GM19035 (cell line): ENCODE measurements at regions not wholly inside any gene's neighbourhood (a gene's known extent, or its start where the extent isn't known, plus 50 kb on each side); places are given as distances from the start of the nearest gene placed in this dataset.
"Not testable (repeated sequence)": the region's sequence is repeated elsewhere in the genome, so short reads cannot be mapped to it uniquely, and the experiment has no call there.

Experiments used
- ATAC-seq: cut with Tn5 transposase; IDR thresholded peaks from one replicate; pipeline ENCODE4 v1.9.1; 2021; ENCODE audit not compliant: unreplicated experiment

DNA sequence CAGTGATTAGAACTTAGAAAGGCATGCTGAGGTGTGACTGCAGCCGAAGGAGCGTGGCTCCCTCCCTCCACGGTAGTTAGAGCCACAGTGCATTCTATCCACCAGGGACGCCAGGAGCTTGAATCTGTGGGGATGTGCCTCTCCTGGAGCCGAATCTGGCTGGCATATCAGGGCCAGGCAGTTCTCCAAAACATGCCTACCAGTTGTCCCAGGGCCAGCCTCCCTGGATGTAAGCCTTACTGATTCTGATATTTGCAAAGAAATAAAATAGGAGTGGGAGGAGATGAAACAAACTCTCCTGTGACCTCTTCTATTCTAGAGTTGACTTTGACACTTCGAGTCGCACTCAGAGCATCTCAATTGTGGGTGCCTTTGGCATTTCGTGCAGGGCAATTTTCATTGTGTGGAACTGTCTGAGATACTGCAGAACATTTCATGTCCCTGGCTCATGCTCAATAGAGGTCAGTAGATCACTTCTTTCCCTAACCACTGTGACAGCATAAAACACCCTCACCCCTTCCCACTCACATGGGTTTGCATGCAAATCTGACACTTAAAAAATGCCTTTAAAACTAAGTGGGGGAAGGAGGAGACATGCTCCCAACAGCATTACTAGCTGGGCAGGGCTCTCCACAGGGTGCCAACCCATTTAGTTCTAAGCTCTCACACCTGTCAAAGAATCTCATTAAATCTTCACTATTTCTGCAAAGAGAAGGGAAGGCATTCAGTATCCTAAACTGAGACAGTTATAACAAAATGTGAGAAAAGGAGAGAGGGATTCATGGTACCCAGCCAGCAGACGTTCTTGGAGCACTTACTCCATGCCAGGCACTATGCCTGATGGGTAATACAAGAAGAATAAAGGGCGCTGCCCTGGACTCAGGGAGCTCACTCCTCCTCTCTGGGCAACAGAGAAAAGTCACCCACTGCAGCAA, 378.9 kb downstream of the PREX1 start:
- ATAC-seq = no peak

DNA sequence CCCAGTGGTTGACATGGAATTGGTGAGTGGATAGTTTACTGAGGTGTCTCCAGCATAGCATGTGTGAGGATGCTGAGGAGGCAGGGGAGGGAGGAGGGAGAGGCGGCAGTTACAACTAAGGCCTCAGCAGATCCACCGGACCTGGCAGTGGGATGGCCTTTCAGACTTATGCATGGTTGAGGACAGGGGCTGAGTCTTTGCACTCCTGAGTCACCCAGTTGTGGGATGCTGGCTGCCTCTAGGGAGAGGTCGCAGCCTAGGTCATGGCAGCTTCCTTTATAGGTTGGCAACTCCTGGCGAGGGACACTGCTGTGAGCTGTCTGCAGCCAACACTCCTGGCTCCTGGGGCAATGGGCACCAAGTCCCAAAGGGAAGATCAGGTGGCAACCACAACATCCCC, 380.3 kb downstream of the PREX1 start:
- no peak for ATAC-seq

DNA sequence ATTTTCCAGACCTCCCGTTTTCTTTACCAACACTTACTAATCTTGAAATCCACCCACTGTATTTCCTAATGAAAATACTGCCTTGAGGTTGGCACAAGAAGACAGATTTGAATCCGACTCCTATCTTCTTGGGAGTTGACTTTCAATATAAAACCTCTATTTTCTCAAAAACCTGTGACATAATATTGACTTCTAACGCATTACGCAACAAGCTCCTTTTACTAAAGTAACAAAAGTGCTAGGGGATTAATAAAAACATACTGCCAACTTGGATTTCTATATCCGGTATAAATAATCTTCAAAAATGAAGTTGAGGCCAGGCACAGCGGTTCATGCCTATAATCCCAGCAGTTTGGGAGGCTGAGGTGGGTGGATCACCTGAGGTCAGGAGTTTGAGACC, 382.0 kb downstream of the PREX1 start:
- ATAC-seq = no peak

DNA sequence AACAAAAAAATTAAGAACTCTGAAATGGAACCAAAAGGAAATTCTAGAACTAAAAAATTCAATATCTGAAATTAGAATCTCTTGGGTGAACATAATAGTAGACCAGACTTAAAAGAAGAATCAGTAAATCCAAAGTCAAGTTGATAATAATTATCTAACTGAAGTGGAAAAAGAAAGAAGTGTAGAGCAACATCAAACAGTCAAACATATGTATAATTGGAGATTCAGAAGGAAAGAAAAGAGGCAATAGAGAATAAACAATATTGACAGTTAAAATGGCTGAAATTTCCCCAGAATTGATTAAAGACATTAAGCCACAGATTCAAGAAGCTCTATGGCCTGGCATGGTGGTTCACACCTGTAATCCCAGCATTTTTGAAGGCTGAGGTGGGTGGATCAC, 383.6 kb downstream of the PREX1 start:
- ATAC-seq = no peak

DNA sequence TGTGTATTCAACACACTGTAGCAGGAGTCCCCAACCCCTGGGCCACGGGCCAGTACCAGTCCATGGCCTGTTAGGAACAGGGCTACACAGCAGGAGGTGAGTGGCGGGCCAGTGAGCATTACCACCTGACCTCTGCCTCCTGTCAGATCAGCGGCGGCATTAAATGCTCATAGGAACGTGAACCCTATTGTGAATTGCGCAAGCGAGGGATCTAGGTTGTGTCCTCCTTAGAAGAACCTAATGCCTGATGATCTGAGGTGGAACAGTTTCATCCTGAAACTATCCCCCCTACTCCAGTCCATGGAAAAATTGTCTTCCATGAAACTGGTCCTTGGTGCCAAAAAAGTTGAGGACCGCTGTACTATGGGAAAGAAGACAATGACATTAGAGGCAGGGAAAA, 386.9 kb downstream of the PREX1 start:
- no peak for ATAC-seq

DNA sequence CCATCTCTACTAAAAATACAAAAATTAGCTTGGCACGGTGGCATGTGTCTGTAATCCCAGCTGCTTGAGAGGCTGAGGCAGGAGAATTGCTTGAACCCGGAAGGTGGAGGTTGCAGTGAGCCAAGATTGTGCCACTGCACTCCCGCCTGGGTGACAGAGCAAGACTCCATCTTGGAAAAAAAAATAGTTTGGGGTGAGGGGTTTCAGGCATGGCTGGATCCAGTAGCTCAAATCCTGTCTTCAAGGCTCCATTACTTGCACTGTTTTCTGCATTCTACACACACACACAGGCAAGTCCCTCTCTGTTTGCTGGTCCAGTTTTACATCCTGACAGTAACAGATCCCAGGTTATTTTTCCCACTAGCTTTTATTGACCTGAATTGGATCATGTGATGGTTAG, 387.5 kb downstream of the PREX1 start:
- ATAC-seq = not testable (repeated sequence)

DNA sequence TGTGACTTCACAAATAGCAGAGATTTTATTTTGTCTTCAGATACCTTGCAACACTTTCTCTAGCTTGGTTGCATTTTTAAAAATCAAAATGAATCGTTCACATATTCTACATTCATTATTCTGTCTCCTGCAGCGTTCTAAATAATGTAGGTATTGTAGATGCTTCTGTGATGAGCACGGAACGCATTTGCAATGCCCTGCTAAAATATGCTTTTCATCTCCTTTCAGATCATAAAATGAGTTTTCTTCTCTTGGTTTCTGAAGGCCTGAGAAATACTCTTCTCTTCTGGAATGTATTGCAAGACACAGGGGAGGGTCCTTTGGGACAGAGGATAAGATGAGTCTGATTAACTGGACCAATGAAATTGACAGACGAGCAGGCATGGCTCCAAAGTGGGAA, 390.7 kb downstream of the PREX1 start:
- no peak for ATAC-seq

DNA sequence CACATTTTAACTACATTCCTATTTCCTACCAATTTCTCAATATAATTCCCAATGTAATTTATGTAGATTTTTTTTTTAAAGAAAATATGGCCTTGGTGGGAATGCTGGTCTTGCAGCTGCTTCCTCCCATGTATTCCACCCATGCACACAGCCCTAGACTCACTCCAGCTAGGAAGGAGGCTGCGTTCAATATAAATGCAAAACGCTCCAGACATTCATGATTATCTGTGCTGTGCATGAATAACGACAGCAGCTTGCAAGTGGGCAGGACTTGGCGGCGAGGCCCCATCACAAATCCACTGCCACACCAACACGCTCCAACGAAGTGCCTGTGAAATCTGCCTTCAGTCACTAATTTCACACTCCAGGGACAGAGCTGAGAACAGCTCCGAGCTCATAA, 391.2 kb downstream of the PREX1 start:
- not testable (repeated sequence) for ATAC-seq

DNA sequence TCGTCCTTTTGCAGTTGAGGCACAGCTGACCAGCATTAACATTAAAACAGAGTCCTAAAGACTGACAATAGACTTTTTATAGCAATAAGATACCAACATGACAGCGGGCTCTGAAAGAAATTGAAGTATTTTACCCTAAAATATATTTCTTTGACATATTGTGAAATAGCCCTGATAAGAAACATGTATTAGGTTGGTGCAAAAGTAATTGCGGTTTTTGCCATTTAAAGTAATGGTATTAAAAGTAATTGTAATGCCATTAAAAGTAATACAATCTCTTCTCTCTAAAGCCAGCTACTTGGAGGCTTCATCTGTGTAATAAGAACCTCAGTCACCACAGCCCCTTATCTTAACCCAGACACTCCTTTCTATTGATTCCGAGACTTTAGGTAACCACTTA, 394.6 kb downstream of the PREX1 start:
- no peak for ATAC-seq

DNA sequence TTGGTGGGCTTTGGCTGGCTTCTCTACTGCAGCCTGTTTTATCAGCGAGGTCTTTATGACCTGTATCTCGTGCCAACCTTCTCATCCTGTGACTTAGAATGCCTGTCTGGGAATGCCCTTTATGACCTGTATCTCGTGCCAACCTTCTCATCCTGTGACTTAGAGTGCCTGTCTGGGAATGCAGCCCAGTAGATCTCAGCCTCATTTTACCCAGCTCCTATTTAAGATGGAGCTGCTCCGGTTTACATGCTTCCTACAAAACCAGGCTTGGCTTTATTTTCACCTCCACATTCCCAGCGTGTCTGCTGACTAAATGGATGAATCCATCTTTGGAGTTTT, 395.3 kb downstream of the PREX1 start:
- no peak for ATAC-seq

DNA sequence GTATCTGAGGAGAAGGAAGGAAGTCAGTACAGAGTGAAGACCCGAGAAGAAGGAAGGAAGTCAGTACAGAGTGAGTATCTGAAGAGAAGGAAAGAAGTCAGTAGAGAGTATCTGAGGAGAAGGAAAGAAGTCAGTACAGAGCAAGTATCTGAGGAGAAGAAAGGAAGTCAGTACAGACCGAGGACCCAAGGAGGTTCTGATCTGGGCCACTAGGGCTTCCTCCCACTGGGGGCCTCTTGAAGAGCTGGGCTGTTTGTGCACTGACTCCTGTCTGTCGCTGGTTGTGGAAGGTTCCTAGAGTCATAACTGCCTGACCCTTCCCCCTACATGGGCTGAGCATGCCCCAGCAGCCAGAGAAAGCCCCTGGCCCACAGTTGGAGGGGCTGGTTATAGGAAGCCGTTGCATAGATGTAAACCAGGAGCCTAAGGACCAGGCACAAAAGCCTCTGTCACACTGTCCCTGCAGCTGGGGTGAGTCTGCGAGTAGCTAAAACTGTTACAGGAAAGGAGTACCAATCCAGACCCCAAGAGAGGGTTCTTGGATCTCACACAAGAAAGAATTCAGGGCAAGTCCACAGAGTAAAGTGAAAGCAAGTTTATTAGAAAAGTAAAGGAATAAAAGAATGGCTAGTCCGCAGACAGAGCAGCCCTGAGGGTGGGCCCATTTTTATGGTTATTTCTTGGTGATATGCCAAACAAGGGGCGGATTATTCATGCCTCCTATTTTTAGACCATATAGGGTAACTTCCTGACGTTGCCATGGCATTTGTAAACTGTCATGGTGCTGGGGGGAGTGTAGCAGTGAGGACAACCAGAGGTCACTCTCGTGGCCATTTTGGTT, 395.9 kb downstream of the PREX1 start:
- ATAC-seq = no peak

DNA sequence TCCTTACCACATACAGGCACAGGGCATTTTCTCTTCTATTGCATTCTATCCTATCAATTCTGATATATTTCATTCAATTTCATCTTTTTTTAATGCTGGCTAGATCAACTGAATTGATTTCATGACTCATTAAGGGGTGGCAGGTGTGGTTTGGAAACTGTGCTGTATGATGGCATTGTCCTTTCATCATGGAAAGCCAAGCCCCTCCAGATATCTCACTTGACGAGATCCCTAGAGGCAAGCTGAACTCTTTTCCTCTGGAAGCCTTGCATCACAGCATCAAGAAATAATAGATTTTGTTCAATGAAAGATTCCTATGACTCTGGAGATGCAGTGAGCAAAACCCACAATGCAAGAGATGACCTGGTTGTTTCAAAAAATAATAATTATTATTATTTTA, 401.2 kb downstream of the PREX1 start:
- no peak for ATAC-seq

DNA sequence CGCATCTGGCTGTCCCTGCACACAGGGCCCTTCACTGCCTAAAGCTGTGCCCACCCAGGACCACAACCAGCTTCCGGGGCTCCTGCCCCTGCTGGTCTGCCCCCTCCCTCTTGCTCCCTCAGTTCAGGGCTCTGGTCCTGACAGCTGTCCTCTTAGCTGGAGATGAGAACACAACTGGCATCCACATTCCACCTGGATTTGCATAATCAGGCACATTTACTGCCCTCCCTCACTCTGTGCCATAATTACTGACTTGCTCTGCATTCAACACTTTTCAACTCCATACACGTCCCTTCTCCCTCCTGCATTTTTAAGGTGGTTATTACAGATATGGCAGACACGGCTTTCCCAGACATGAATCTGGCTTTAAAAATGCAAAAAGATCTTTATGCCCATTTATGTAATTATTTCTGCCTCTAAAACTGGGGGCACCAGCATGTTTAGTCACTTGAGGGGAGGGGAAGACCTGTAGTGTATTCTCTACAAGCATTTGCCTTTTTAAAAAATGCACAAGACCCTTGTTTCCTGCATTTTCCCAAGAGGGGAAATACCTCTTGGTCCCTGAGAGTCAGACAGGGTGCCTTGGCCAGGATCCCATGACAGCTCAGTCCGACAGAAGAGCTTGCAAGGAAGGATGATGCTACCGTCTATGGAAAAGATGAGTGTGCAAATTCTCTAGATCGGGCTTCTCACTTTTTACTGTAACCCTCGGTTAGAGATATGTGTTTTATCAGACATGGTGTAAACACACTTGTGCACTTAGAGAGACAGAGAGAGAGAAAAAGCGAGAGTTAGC, 401.8 kb downstream of the PREX1 start:
- no peak for ATAC-seq

DNA sequence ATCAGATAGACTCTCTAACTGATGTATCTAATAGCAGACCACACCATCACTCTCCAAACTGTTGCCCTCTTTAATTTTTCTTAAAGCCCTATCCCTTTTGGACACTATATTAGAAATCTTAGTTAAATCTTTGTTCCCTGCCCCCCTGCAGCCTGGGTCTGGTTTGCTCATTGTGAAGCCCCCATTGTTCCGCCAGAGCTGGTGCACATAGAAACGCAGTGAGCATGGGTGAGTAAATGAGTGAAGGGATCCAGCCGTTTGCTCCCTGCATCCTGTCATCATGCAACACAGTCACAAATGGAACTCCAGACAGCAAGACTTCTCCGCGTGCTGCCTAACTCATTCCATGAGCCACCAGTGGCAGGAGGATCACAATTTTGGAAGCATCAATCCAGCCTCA, 402.5 kb downstream of the PREX1 start:
- ATAC-seq = no peak

DNA sequence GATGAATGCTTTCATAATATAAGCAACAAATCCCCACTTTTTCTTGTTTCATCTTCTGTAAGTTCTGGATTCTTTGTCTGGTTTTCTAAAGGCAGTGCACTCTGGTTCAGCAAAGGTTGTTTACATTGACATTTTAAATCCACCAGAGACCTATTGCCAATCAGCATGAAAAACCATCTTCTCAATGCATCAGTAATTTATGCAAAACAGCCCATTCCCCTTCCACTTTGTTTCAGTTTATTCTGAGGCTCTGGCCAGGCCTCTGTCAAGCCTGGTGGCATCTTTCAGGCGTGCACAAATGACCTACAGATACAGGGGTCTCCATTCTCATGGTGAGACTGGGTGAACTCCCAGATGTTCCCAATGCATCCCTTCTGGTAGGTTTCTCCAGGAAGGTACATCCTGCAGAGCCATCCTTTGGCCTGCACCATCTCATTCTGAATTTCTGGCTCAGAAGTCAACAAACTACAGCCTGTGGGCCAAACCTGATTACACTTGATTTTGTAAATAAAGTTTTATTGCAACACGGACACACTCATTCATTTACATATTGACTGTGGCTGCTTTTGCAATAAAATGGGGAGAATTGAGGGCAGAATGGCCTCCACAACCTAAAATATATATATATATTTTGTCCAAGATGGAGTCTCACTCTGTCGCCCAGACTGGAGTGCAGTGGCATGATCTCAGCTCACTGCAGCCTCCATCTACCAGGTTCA, 405.4 kb downstream of the PREX1 start:
- no peak for ATAC-seq

DNA sequence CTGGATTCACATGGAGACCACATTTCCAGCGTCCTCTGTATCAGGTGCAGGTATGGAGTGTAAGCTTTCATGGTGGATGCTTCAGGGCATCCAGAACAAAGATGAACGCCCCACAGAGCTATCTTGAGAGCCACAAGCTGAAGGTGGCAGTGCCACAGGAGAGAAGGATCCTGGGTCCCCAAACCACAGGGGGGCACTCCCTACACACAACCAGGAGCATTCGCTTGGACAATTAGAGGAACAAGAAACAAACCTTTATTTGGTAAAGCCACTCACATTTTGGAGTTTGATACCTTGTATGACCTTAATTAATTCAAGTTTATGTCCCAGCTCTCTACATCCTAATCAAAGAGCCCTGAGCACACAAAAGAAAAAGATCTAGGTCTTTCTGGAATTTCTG, 406.3 kb downstream of the PREX1 start:
- ATAC-seq = no peak

DNA sequence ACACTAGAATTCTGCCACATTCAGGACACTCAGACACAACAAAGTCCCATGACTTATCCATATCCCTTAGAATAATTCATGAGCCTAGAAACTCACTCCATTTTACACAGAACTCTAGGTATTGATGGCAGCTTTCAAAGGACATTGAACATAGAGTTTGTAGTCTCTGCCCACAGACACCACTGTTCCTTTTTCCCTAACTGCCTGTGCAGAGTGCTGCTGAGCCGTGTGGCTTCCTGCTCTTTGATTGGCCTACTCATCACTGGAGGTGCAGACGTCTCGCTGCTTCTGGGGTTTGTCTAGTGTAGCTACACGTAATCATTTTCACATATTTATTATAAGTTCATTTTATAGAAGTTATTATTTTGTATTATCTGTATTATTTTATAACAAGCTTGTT, 407.6 kb downstream of the PREX1 start:
- no peak for ATAC-seq

DNA sequence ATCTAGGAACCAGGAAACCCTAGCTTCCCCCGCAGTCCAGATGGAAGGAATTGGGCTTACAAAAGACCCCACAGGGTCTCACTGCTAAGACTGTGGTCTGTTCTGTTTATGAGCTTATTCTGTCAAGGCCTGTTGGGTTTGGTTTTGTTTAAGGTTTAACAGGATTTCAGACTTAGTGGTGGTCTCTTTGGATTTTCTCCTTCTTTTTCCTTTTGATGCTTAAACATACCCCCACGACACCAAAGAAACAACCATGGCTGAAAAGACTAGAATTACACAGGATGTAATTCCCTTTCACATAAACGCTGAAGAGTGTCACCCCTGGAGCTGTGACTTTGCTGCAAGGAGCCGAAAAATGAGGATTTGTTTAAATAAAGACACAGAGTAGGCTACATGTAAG, 408.6 kb downstream of the PREX1 start:
- ATAC-seq = no peak

DNA sequence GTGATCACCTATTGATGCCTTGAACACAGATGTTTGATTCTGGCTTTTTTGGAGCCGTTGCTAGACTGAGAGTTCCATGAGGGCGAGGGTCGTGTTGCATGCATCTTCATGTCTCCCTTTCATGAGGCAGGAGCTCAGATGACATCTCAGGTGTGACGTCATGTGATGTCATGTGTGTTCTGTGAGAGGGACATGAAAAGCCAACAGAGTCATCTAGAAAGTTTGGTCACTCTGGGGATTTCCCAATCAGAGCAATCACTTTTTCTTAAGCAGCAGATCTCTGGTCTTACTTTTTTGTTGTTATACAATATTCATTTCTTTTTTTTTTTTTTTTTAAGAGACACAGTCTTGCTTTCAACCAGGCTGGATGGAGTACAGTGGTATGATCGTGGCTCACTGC, 411.8 kb downstream of the PREX1 start:
- no peak for ATAC-seq

DNA sequence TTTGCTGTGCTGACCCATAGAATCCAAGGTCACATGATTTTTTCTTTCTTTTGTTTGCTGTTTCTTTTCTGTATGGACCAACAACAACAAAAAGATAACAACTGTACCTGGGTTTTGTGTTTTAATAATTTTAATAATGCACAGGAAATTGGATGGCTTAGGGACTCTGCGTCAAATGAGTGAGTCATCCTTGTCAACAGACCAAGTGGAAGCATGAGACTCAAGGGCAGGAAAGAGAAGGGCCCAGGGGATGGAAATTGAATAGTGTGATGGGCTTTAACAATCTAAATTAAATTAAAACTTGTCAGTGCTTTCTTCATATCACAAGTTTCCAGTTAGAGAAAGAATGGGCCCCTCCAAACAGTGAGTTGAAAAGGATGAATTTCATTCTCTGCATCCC, 413.0 kb downstream of the PREX1 start:
- ATAC-seq = no peak
